Activated CD8-positive, alpha-beta T cell treated with anti-CD3 and anti-CD28 coated beads for 36 hours (primary cell): ENCODE measurements at regions not wholly inside any gene's neighbourhood (a gene's known extent, or its start where the extent isn't known, plus 50 kb on each side); places are given as distances from the start of the nearest gene placed in this dataset.

ENCODE experiments used
- ATAC-seq: fragments of 200-7000 bp; cut with Tn5 transposase; one replicate; pipeline ENCODE4 v1.10.0; 2021; ENCODE audit warnings: mild to moderate bottlenecking, moderate library complexity
- CTCF ChIA-PET: fragments of 350-600 bp; sonication (Branson Sonifier 250); formaldehyde crosslinking; loops from one replicate; lab custom pipeline; 2021; ENCODE audit warnings: antibody characterized with exemption; lab: Charles Lee
- POLR2A ChIA-PET: fragments of 350-600 bp; sonication (Branson Sonifier 250); formaldehyde crosslinking; loops from one replicate; lab custom pipeline; 2021; ENCODE audit warnings: antibody characterized with exemption; lab: Charles Lee
- DNase-seq: peaks from one replicate; pipeline ENCODE4 v3.0.0-alpha.2; 2020
- H3K27ac Mint-ChIP-seq: one replicate; pipeline ENCODE4 v1.8.0; 2021; ENCODE audit warnings: mild to moderate bottlenecking, mixed read lengths
- H3K27me3 Mint-ChIP-seq: one replicate; pipeline ENCODE4 v1.8.0; 2021; ENCODE audit warnings: mixed read lengths
- H3K36me3 Mint-ChIP-seq: one replicate; pipeline ENCODE4 v1.8.0; 2021; ENCODE audit warnings: low read depth, mixed read lengths
- H3K4me1 Mint-ChIP-seq: one replicate; pipeline ENCODE4 v1.8.0; 2021; ENCODE audit warnings: low read depth, mixed read lengths
- H3K4me3 Mint-ChIP-seq: one replicate; pipeline ENCODE4 v1.8.0; 2021; ENCODE audit warnings: mild to moderate bottlenecking, moderate library complexity, mixed read lengths
- H3K9me3 Mint-ChIP-seq: one replicate; pipeline ENCODE4 v1.8.0; 2021; ENCODE audit warnings: mixed read lengths
- CTCF ChIP-seq: fragments of 200-600 bp; IDR thresholded peaks from one replicate; pipeline ENCODE4 v1.8.0; 2022; ENCODE audit warnings: antibody characterized with exemption, mild to moderate bottlenecking
- intact Hi-C: fragments of 100-400 bp; cut with micrococcal nuclease; formaldehyde crosslinking; loops from one replicate; pipeline ENCODE4 v1.10.0; 2022

GRCh38 chr13:106986033-106986484 is 418.1 kb upstream of the ARGLU1 start:
- Mint-ChIP-seq H3K27me3 (no peaks in the 10 kb centered on the region), H3K4me3 (no peak overlapping the region), H3K4me1 (no peaks in the 10 kb centered on the region), H3K36me3 (no peaks in the 10 kb centered on the region), H3K9me3 (no peaks in the 10 kb centered on the region), H3K27ac (no peak overlapping the region)
- CTCF ChIA-PET: no interaction called here
- POLR2A ChIA-PET: no interaction called here
- no peak for TF ChIP-seq CTCF
- ATAC-seq (no peak), DNase-seq (no peak)
- intact Hi-C loops: no loop called here

- no peaks in the 10 kb centered on the region for H3K36me3 Mint-ChIP-seq
- DNase-seq: no peak
- intact Hi-C loops: no loop called here
- no peak overlapping the region for H3K4me3 Mint-ChIP-seq
- H3K9me3 Mint-ChIP-seq: no peaks in the 10 kb centered on the region
- CTCF ChIA-PET: interaction anchor here (0.6 kb wide), 1 partner anchor 57 kb away, joined by 3 read pairs; no protein-coding TSS in a partner anchor
- POLR2A ChIA-PET: no interaction called here
- H3K27ac Mint-ChIP-seq: no peak overlapping the region
- no peak for TF ChIP-seq CTCF
- no peaks in the 10 kb centered on the region for H3K4me1 Mint-ChIP-seq
- no peaks in the 10 kb centered on the region for H3K27me3 Mint-ChIP-seq
- no peak for ATAC-seq
Measured at GRCh38 chr13:106985481-106985880, 417.5 kb upstream of the ARGLU1 start.

GRCh38 chr13:106981051-106981450 is 413.1 kb upstream of the ARGLU1 start:
- ChIA-PET CTCF (no interaction called here), POLR2A (no interaction called here)
- ATAC-seq (no peak), DNase-seq (no peak)
- intact Hi-C loops: no loop called here
- TF ChIP-seq CTCF: no peak
- Mint-ChIP-seq H3K9me3 (no peaks in the 10 kb centered on the region), H3K4me3 (no peak overlapping the region), H3K36me3 (no peaks in the 10 kb centered on the region), H3K4me1 (no peaks in the 10 kb centered on the region), H3K27ac (no peak overlapping the region), H3K27me3 (no peaks in the 10 kb centered on the region)

- no peaks in the 10 kb centered on the region for H3K4me1 Mint-ChIP-seq
- intact Hi-C loops: no loop called here
- TF ChIP-seq CTCF: no peak
- H3K9me3 Mint-ChIP-seq: peaks cover 2% of the 10 kb centered on the region
- H3K4me3 Mint-ChIP-seq: no peak overlapping the region
- CTCF ChIA-PET: no interaction called here
- H3K27me3 Mint-ChIP-seq: no peaks in the 10 kb centered on the region
- H3K27ac Mint-ChIP-seq: no peak overlapping the region
- no peak for DNase-seq
- POLR2A ChIA-PET: no interaction called here
- ATAC-seq: no peak
- no peaks in the 10 kb centered on the region for H3K36me3 Mint-ChIP-seq
Measured at GRCh38 chr13:106967391-106967790, 399.5 kb upstream of the ARGLU1 start.

- Mint-ChIP-seq H3K36me3 (no peaks in the 10 kb centered on the region), H3K9me3 (peaks cover 2% of the 10 kb centered on the region), H3K27me3 (no peaks in the 10 kb centered on the region), H3K27ac (no peak overlapping the region), H3K4me1 (no peaks in the 10 kb centered on the region), H3K4me3 (no peak overlapping the region)
- intact Hi-C loops: no loop called here
- DNase-seq (no peak), ATAC-seq (no peak)
- ChIA-PET POLR2A (no interaction called here), CTCF (no interaction called here)
- TF ChIP-seq CTCF: no peak
Measured at GRCh38 chr13:106963151-106963550, 395.2 kb upstream of the ARGLU1 start.
